ACC112 (cell line): ENCODE measurements at regions not wholly inside any gene's neighbourhood (a gene's known extent, or its start where the extent isn't known, plus 50 kb on each side); places are given as distances from the start of the nearest gene placed in this dataset.
"Not testable (repeated sequence)": the region's sequence is repeated elsewhere in the genome, so short reads cannot be mapped to it uniquely, and the experiment has no call there.

Experiments used
- H2AFZ ChIP-seq: fragments of 200-600 bp; sonication (generic); one replicate; pipeline ENCODE4 v1.6.0; 2017; ENCODE audit warnings: antibody characterized with exemption, low read length; ENCODE audit not compliant: unreplicated experiment
- H3K27ac ChIP-seq: fragments of 200-600 bp; sonication (generic); 2 replicates; pipeline ENCODE4 v1.5.1; 2014; ENCODE audit warnings: low read depth, mild to moderate bottlenecking, antibody characterized with exemption, low read length, moderate library complexity
- H3K27me3 ChIP-seq: fragments of 200-600 bp; sonication (generic); 2 replicates; pipeline ENCODE4 v1.6.1; 2014; ENCODE audit warnings: mild to moderate bottlenecking, antibody characterized with exemption, low read length, moderate library complexity, mixed read lengths; ENCODE audit not compliant: insufficient read depth
- H3K36me3 ChIP-seq: fragments of 200-600 bp; sonication (generic); 2 replicates; pipeline ENCODE4 v1.6.1; 2016; ENCODE audit warnings: mild to moderate bottlenecking, antibody characterized with exemption, low read length, moderate library complexity, mixed read lengths; ENCODE audit not compliant: insufficient read depth
- H3K4me1 ChIP-seq: fragments of 200-600 bp; sonication (generic); one replicate; pipeline ENCODE4 v1.6.1; 2016; ENCODE audit warnings: low read length, mixed read lengths; ENCODE audit not compliant: insufficient read depth, unreplicated experiment, control insufficient read depth
- H3K4me3 ChIP-seq: fragments of 200-600 bp; sonication (generic); 2 replicates; pipeline ENCODE4 v1.5.1; 2014; ENCODE audit warnings: mild to moderate bottlenecking, low read depth, low read length
- H3K79me2 ChIP-seq: fragments of 200-600 bp; sonication (generic); one replicate; pipeline ENCODE4 v1.6.0; 2016; ENCODE audit warnings: low read length; ENCODE audit not compliant: control insufficient read depth, unreplicated experiment, insufficient read depth

DNA sequence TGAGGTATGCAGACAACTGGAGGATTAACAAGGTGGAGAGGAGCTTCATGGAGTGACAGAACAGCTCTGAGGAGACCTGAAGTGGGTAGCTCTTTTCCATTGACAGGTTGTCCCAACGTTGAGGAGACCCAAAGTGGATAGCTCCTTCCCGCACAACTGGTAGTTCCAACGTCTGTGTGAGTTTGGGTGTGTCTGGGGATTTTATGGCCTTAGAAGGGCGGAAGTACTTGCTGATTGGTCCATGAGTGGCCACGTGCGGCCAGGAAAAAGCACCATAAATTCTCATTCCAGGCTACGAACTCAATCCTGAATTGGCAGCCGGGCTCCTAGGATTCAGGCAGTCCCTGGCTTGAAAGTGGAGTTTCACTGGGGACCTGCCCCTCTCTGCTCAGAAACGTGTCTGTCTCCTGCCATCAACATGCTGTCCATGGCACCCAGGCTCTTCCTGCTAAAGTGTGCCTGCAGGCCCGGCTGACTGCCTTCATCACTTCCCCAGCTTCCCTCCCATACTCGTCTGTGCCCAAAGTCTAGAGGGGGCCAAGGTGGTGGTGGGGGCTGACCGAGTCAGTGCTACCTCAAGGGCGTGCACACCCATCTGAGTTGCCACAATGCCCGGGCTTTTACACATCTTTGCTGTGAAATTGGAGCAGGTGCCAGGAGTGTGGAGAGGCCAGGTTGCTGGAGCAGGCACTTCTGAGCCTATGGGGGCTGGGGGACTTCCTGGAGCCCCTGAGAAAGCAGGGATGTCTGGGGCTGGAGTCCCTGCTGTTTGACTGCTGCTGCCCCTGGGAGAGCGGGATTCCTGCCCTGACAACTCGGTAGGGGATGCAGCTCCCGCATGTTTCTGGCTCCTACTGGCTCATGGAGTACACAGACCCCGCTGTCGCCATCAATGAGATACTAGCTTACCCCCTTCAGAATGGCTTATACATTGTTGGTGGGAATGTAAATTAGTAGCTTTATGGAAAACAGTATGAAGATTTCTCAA lies 2034.6 kb upstream of the ACO1 start:
- no peaks in the 10 kb centered on the region for H3K4me1 ChIP-seq
- H3K27ac ChIP-seq, result no peak overlapping the region
- no peak overlapping the region for H2AFZ ChIP-seq
- no peaks in the 10 kb centered on the region for H3K36me3 ChIP-seq
- H3K27me3 ChIP-seq, result no peaks in the 10 kb centered on the region
- no peak overlapping the region for H3K4me3 ChIP-seq
- H3K79me2 ChIP-seq, result no peaks in the 10 kb centered on the region

DNA sequence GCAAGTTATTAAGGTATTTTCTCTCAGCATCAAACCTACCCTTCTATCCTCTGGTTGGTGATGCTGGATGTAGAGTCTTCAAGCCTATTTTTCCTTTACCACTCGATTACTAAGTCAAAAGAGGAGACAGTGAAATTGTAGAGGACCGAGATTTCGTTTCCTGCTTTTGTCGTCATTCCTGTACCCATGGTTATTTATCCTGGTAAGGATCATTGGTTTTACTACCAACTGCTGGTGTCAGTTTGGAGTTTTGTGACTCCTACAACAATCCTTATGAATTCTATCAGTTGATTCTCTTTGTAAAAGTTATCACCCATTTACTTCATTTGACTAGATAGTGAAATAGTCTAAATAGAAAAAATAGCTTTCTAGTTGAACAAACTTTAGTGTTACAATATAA lies 2028.2 kb upstream of the ACO1 start:
- no peaks in the 10 kb centered on the region for H3K79me2 ChIP-seq
- H3K4me3 ChIP-seq, result no peak overlapping the region
- H3K27ac ChIP-seq, result no peak overlapping the region
- H3K27me3 ChIP-seq, result no peaks in the 10 kb centered on the region
- H2AFZ ChIP-seq, result no peak overlapping the region
- H3K4me1 ChIP-seq, result no peaks in the 10 kb centered on the region
- H3K36me3 ChIP-seq, result no peaks in the 10 kb centered on the region

DNA sequence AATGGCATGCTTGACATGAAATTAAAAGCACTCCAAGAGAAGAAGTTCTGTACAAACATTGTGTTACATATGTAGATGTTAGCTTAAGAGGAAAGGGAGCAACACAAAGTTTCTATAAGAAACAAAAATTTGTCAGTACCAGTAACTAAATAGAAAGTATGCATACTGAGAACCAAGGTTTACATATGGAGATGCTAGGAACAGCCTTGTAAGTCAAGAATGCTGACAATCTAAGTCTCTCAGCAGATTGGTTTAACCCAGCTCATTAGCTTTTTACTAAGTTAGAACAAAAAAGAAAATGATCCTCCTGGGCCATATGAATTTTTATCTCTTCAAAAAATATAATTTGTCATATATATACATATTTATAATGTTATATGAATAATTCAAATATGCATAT lies 2022.1 kb upstream of the ACO1 start:
- Histone ChIP-seq H3K4me1 (no peaks in the 10 kb centered on the region), H3K36me3 (no peaks in the 10 kb centered on the region), H2AFZ (no peak overlapping the region), H3K27me3 (no peaks in the 10 kb centered on the region), H3K4me3 (no peak overlapping the region), H3K27ac (no peak overlapping the region), H3K79me2 (no peaks in the 10 kb centered on the region)

DNA sequence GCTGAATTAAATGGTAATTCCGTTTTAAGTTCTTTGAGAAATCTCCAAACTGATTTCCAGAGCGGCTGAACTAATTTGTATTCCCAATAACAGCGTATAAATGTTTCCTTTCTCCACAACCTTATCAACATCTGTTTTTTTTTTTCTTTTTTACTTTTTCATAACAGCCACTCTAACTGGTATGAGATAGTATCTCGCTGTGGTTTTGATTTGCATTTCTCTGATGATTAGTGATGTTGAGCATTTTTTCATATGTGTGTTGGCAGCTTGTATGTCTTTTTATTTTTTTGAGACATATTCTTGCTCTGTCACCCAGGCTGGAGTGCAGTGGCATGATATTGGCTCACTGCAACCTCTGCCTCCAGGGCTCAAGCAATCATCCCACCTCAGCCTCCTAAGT lies 2018.3 kb upstream of the ACO1 start:
- not testable (repeated sequence) for H3K27ac ChIP-seq, H2AFZ ChIP-seq, H3K79me2 ChIP-seq, H3K36me3 ChIP-seq, H3K4me1 ChIP-seq, H3K27me3 ChIP-seq, H3K4me3 ChIP-seq

DNA sequence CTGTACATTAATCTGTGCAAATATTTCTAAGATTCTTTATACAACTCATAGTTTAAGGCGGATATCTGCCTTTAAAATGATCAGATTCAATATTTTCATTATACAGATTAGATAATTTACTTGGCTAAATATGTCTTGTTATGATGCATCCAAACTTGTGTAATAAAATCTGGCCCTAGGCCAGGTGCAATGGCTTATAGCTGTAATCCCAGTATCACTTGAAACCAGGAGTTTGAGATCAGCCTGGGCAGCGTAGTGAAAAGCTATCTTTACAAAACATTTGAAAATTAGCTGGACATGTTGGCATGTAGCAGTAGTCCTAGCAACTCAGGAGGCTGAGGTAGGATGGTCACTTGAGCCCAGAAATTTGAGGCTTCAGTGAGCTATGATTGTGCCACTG lies 2002.2 kb upstream of the ACO1 start:
- no peaks in the 10 kb centered on the region for H3K36me3 ChIP-seq
- H3K27me3 ChIP-seq, result no peaks in the 10 kb centered on the region
- H3K4me3 ChIP-seq, result no peak overlapping the region
- no peak overlapping the region for H3K27ac ChIP-seq
- H2AFZ ChIP-seq, result no peak overlapping the region
- no peaks in the 10 kb centered on the region for H3K79me2 ChIP-seq
- H3K4me1 ChIP-seq, result no peaks in the 10 kb centered on the region

DNA sequence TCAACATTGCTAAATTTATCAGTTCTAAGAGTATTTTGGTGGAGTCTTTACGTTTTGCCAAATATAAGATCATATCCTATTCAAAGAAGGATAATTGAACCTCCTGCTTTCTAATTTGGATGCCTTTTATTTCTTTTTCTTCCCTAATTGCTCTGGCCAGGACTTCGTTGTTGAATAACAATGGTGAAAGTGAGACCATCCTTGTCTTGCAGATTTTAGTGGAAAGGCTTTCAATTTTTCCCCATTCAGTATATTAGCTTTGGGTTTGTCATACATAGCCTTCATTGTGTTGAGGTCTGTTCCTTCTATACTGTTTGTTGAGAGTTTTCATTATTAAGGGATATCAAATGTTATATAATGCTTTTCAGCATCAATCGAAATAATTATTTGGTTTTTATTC lies 1974.2 kb upstream of the ACO1 start:
- Histone ChIP-seq H3K4me1 (no peaks in the 10 kb centered on the region), H3K36me3 (no peaks in the 10 kb centered on the region), H2AFZ (no peak overlapping the region), H3K27ac (no peak overlapping the region), H3K27me3 (no peaks in the 10 kb centered on the region), H3K79me2 (no peaks in the 10 kb centered on the region), H3K4me3 (no peak overlapping the region)

DNA sequence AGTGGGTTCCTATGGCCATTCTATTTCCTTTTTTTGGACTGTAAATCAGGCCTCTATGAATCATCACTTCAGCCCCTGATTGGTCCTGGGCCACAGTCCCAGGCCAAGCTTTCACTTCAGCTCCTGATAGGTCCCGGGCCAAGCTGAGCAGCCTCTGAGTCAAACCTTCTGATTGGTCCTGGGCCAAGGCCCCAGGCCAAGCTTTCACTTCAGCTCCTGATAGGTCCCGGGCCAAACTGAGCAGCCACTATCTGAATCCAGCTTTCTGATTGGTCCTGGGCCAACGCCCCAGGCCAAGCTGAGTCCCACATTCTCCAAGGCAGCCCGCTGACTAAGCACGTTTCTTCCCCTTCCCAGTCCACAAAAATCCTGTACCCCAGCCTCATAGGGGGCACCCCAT lies 1972.9 kb upstream of the ACO1 start:
- no peak overlapping the region for H3K27ac ChIP-seq
- H3K4me3 ChIP-seq, result no peak overlapping the region
- H3K36me3 ChIP-seq, result no peaks in the 10 kb centered on the region
- H3K79me2 ChIP-seq, result no peaks in the 10 kb centered on the region
- no peaks in the 10 kb centered on the region for H3K27me3 ChIP-seq
- H3K4me1 ChIP-seq, result no peaks in the 10 kb centered on the region
- no peak overlapping the region for H2AFZ ChIP-seq

DNA sequence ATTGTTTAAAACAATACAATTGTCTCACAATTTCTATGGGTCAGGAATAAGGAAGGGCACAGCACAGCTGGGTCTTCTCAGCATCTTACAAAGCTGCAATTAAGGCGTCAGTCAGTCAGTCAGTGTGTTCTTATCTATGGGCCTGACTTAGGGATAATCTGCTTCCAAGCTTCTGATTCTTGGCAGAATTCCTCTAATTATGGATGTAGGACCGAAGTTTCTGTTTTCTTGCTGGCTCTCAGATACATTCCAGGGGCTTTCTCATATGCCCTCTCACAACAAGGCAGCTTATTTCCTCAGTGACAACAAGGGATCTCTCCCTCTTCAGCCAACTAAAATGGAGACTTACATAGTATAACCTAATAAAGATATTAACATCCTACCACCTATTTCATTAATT lies 1925.3 kb upstream of the ACO1 start:
- H3K27ac ChIP-seq, result no peak overlapping the region
- no peaks in the 10 kb centered on the region for H3K36me3 ChIP-seq
- H3K79me2 ChIP-seq, result no peaks in the 10 kb centered on the region

DNA sequence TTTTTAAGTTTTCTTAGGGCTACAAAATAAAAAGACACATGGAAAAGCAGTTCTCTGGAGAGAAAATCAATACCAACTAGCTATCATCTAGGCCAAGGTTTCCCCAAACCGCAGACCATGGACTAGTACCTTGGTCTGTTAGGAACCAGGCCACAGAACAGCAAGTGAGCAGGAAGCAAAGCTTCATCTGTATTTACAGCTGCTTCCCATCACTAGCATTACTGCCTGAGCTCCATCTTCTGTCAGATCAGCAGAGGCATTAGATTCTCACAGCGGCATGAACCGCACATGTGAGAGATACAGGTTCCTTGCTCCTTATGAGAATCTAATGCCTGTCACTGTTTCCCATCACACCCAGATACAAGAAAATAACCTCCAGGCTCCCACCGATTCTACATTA lies 1907.6 kb upstream of the ACO1 start:
- no peak overlapping the region for H2AFZ ChIP-seq

More for the DNA sequence above, 1925.3 kb upstream of the ACO1 start:
- Histone ChIP-seq H3K4me3 (no peak overlapping the region), H3K4me1 (no peaks in the 10 kb centered on the region), H2AFZ (no peak overlapping the region), H3K27me3 (no peaks in the 10 kb centered on the region)

DNA sequence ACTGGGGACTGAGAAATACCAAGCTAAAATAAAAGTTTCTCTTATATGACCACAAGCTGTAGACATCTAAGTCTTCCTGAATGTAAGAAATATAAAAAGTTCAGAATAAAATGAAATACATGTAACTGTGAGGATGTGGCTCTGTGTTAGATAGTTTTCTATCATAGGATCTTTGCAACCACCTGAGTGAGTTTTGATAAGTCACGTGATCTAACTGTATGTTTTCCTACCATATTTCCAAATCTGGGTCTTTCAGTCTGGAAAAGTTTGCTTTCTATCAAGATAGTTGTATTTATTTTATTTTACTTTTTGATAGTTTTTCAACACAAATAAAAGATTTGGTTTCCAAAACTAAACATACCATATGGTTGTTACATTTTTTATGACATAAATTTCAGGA lies 1905.8 kb upstream of the ACO1 start:
- Histone ChIP-seq H3K4me1 (no peaks in the 10 kb centered on the region), H3K4me3 (no peak overlapping the region), H3K27me3 (no peaks in the 10 kb centered on the region), H3K36me3 (no peaks in the 10 kb centered on the region), H3K27ac (no peak overlapping the region), H2AFZ (no peak overlapping the region), H3K79me2 (no peaks in the 10 kb centered on the region)

More for the DNA sequence above, 1907.6 kb upstream of the ACO1 start:
- Histone ChIP-seq H3K36me3 (no peaks in the 10 kb centered on the region), H3K4me3 (no peak overlapping the region), H3K79me2 (no peaks in the 10 kb centered on the region), H3K27me3 (no peaks in the 10 kb centered on the region), H3K27ac (no peak overlapping the region), H3K4me1 (no peaks in the 10 kb centered on the region)

DNA sequence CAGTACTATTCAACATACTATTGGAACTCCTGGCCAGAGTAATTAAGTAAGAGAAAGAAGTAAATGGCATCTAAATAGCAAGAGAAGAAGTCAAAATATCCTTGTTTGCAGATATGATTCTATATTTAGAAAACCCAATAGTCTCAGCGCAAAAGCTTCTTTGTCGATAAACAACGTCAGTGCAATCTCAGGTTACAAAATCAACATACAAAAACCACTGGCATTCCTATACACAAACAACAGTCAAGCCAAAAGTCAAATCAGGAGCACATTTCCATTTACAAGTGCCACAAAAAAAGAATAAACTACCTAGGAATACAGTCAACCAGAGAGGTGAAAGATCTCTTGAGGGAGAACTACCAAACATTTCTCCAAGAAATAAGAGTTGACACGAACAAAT lies 1901.9 kb upstream of the ACO1 start:
- H3K27me3 ChIP-seq, result no peaks in the 10 kb centered on the region
- no peaks in the 10 kb centered on the region for H3K36me3 ChIP-seq
- no peak overlapping the region for H3K4me3 ChIP-seq
- no peaks in the 10 kb centered on the region for H3K79me2 ChIP-seq
- no peak overlapping the region for H3K27ac ChIP-seq
- H3K4me1 ChIP-seq, result no peaks in the 10 kb centered on the region
- H2AFZ ChIP-seq, result no peak overlapping the region
